IMR-90 (cell line): ENCODE measurements at regions not wholly inside any gene's neighbourhood (a gene's known extent, or its start where the extent isn't known, plus 50 kb on each side); places are given as distances from the start of the nearest gene placed in this dataset.

Source experiments
- ATAC-seq: fragments of 200-7000 bp; cut with Tn5 transposase; 2 replicates; pipeline ENCODE4 v1.9.1; 2020; ENCODE audit warnings: low read depth, mild to moderate bottlenecking, moderate library complexity
- BruUV-seq: library from RNA; stranded (reverse); fragments of 400-500 nt; replicated peaks from 2 replicates; lab custom pipeline; 2021; lab: Mats Ljungman, UMichigan
- CTCF ChIA-PET: fragments of 300-600 bp; formaldehyde crosslinking; extraction: SDS; loops from one replicate; lab custom pipeline; 2021; ENCODE audit warnings: antibody characterized with exemption; lab: Yijun Ruan, JAX
- POLR2A ChIA-PET: fragments of 300-600 bp; sonication (Branson Sonifier 250); formaldehyde crosslinking; loops from one replicate; lab custom pipeline; 2022; ENCODE audit warnings: antibody characterized with exemption; ENCODE audit not compliant: unreplicated experiment; lab: Charles Lee
- DNase-seq: peaks from one replicate; pipeline ENCODE4 v3.0.0; 2013
- H2AFZ ChIP-seq: replicated peaks from 2 replicates; pipeline ENCODE3; 2013; ENCODE audit warnings: low read length, mild to moderate bottlenecking; ENCODE audit not compliant: poor library complexity
- H2AK5ac ChIP-seq: 2 replicates; pipeline ENCODE4 v1.6.1; 2013; ENCODE audit warnings: low read depth, low read length, inconsistent platforms
- H2AK9ac ChIP-seq: replicated peaks from 2 replicates; pipeline ENCODE3; 2013; ENCODE audit warnings: mild to moderate bottlenecking, low read depth, low read length, moderate library complexity; ENCODE audit not compliant: poor library complexity
- H2BK120ac ChIP-seq: 2 replicates; pipeline ENCODE4 v1.6.1; 2013; ENCODE audit warnings: low read depth, low read length, inconsistent platforms
- H2BK15ac ChIP-seq: 3 replicates; pipeline ENCODE4 v1.6.1; 2013; ENCODE audit warnings: low read depth, low read length, inconsistent platforms
- H2BK20ac ChIP-seq: 2 replicates; pipeline ENCODE4 v1.6.1; 2013; ENCODE audit warnings: low read depth, mild to moderate bottlenecking, inconsistent platforms, low read length, moderate library complexity
- H2BK5ac ChIP-seq: 2 replicates; pipeline ENCODE4 v1.6.1; 2013; ENCODE audit warnings: mild to moderate bottlenecking, low read depth, low read length, inconsistent platforms; ENCODE audit not compliant: poor library complexity, severe bottlenecking
- H3K14ac ChIP-seq: replicated peaks from 2 replicates; pipeline ENCODE4 v1.6.1; 2013; ENCODE audit warnings: low read depth, low read length, inconsistent platforms
- H3K18ac ChIP-seq: 2 replicates; pipeline ENCODE4 v1.6.1; 2013; ENCODE audit warnings: low read depth, low read length, control low read depth
- H3K23ac ChIP-seq: 2 replicates; pipeline ENCODE4 v1.6.1; 2013; ENCODE audit warnings: low read depth, low read length, inconsistent platforms
- H3K27ac ChIP-seq: 2 replicates; pipeline ENCODE4 v1.5.1; 2013; ENCODE audit warnings: mild to moderate bottlenecking, control low read depth, low read length; ENCODE audit not compliant: insufficient read depth
- H3K27me3 ChIP-seq: 2 replicates; pipeline ENCODE4 v1.6.1; 2013; ENCODE audit warnings: low read length; ENCODE audit not compliant: control insufficient read depth, insufficient read depth
- H3K36me3 ChIP-seq: 2 replicates; pipeline ENCODE4 v1.6.1; 2013; ENCODE audit warnings: low read length, mixed read lengths; ENCODE audit not compliant: control insufficient read depth, insufficient read depth
- H3K4ac ChIP-seq: 2 replicates; pipeline ENCODE4 v1.6.1; 2013; ENCODE audit warnings: low read depth, low read length, inconsistent platforms
- H3K4me1 ChIP-seq: 2 replicates; pipeline ENCODE4 v1.6.1; 2013; ENCODE audit warnings: low read length, mixed read lengths; ENCODE audit not compliant: control insufficient read depth, insufficient read depth
- H3K4me2 ChIP-seq: 2 replicates; pipeline ENCODE4 v1.6.1; 2013; ENCODE audit warnings: low read depth, mild to moderate bottlenecking, control low read depth, low read length, moderate library complexity
- H3K4me3 ChIP-seq: 2 replicates; pipeline ENCODE4 v1.5.1; 2013; ENCODE audit warnings: low read depth, mild to moderate bottlenecking, control low read depth, low read length, moderate library complexity; ENCODE audit not compliant: insufficient read depth
- H3K56ac ChIP-seq: 2 replicates; pipeline ENCODE4 v1.6.1; 2013; ENCODE audit warnings: low read length, inconsistent platforms; ENCODE audit not compliant: insufficient read depth; ENCODE audit errors: extremely low read depth
- H3K79me1 ChIP-seq, 2 experiments: 2 replicates each; pipeline ENCODE4 v1.6.1; 2013; ENCODE audit warnings: low read length in 2 of 2, inconsistent platforms in 1 of 2, low read depth in 1 of 2
- H3K9ac ChIP-seq: 2 replicates; pipeline ENCODE4 v1.6.1; 2013; ENCODE audit warnings: low read depth, low read length, control low read depth
- H3K9me1 ChIP-seq: 2 replicates; pipeline ENCODE4 v1.6.1; 2013; ENCODE audit warnings: low read length, inconsistent platforms; ENCODE audit not compliant: insufficient read depth
- H3K9me3 ChIP-seq: 2 replicates; pipeline ENCODE4 v1.6.1; 2013; ENCODE audit warnings: low read length; ENCODE audit not compliant: control insufficient read depth, insufficient read depth
- H4K20me1 ChIP-seq: 2 replicates; pipeline ENCODE4 v1.6.1; 2013; ENCODE audit warnings: low read length, inconsistent platforms; ENCODE audit not compliant: insufficient read depth
- H4K5ac ChIP-seq: 2 replicates; pipeline ENCODE4 v1.6.1; 2013; ENCODE audit warnings: mild to moderate bottlenecking, low read depth, low read length, control low read depth
- H4K8ac ChIP-seq, 2 experiments: 2 replicates each; pipeline ENCODE4 v1.6.1; 2013; ENCODE audit warnings: low read depth in 2 of 2, low read length in 2 of 2, control low read depth in 1 of 2, inconsistent platforms in 1 of 2
- H4K91ac ChIP-seq: 2 replicates; pipeline ENCODE4 v1.6.1; 2013; ENCODE audit warnings: low read depth, low read length, inconsistent platforms; ENCODE audit not compliant: insufficient read depth
- CHD1 ChIP-seq: IDR thresholded peaks from 2 replicates; pipeline ENCODE4 v1.6.1; 2012; ENCODE audit warnings: low read depth, low read length, improper control_type of control experiment
- FOS ChIP-seq: fragments of 150-350 bp; IDR thresholded peaks from 2 replicates; pipeline ENCODE4 v1.6.1; 2016; ENCODE audit warnings: low read depth, low read length
- RCOR1 ChIP-seq: IDR thresholded peaks from 2 replicates; pipeline ENCODE4 v1.6.1; 2012; ENCODE audit warnings: mild to moderate bottlenecking, low read length, improper control_type of control experiment; ENCODE audit not compliant: insufficient replicate concordance
- WGBS, 2 experiments: methylation state at CpG; one replicate each; pipeline versions ENCODE4 v1.1.5 to v1.1.7; 2013; ENCODE audit warnings: missing lambda C conversion rate in 2 of 2; ENCODE audit not compliant: insufficient read length in 1 of 2; ENCODE audit errors: extremely low coverage in 2 of 2; 5-methylcytosine and 5-hydroxymethylcytosine counted together
- dilution Hi-C: fragments of 300-500 bp; cut with HindIII; formaldehyde crosslinking; loops from one replicate; pipeline ENCODE4 v1.14.3; 2018; ENCODE audit warnings: low sequenced_read_pairs; ENCODE audit not compliant: unreplicated experiment
- in situ Hi-C: fragments of 300-500 bp; cut with MboI; formaldehyde crosslinking; loops from 3 replicates; pipeline ENCODE4 v1.14.3; 2019; ENCODE audit warnings: low sequenced_read_pairs, inconsistent platforms, mixed read lengths
- intact Hi-C: fragments of 100-400 bp; cut with micrococcal nuclease; formaldehyde crosslinking; loops from 2 replicates; pipeline ENCODE4 v1.10.0; 2022

DNA sequence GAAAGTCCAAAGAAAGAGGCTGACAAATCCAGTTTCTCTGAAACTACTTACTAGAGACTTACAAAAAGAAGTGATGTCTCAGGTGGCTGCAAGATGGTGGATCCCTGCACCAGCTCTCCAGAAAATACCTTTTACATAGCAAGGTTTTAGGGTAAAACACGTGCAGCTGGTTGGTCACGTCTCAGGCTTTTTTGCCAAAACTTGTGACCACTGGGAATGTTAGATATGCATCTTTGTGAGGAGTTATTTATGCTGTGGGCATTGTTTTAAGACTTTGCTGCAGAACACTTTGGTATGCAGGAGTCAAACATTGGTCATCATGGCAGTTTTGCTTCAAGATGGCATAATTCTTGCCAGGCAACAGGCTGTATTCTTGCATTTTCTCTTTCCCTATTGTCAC, 1352.8 kb downstream of the REEP3 start:
- ATAC-seq (no peak), DNase-seq (no peak)
- no peak overlapping the region for H4K5ac ChIP-seq
- H4K8ac ChIP-seq = no peak overlapping the region
- no peaks in the 10 kb centered on the region for H3K36me3 ChIP-seq
- no peak overlapping the region for H3K23ac ChIP-seq
- H3K9me3 ChIP-seq = no peaks in the 10 kb centered on the region
- intact Hi-C loops (no loop called here), dilution Hi-C loops (no loop called here), in situ Hi-C loops (no loop called here)
- H2AK9ac ChIP-seq = no peak overlapping the region
- H3K4me3 ChIP-seq = no peak overlapping the region
- no peak overlapping the region for H3K9ac ChIP-seq
- H3K4me1 ChIP-seq = no peaks in the 10 kb centered on the region
- H3K18ac ChIP-seq = no peak overlapping the region
- no peak overlapping the region for H3K27ac ChIP-seq
- H3K9me1 ChIP-seq = no peaks in the 10 kb centered on the region
- POLR2A ChIA-PET = no interaction called here
- no peaks in the 10 kb centered on the region for H4K20me1 ChIP-seq
- H2BK15ac ChIP-seq = no peak overlapping the region
- TF ChIP-seq FOS (no peak), CHD1 (no peak), RCOR1 (no peak)
- no peak overlapping the region for H3K56ac ChIP-seq
- H2BK120ac ChIP-seq = no peak overlapping the region
- BruUV-seq = no TSS peak
- H2AK5ac ChIP-seq = no peak overlapping the region
- no peaks in the 10 kb centered on the region for H3K27me3 ChIP-seq
- no peak overlapping the region for H3K4ac ChIP-seq
- no peak overlapping the region for H3K4me2 ChIP-seq
- H2AFZ ChIP-seq = no peak overlapping the region
- WGBS, 2 experiments = no CpG with 5 or more reads among the region's 2 CpGs
- no peak overlapping the region for H4K91ac ChIP-seq
- no peak overlapping the region for H3K14ac ChIP-seq
- no peaks in the 10 kb centered on the region for H3K79me1 ChIP-seq
- no peak overlapping the region for H2BK5ac ChIP-seq
- no peak overlapping the region for H2BK20ac ChIP-seq
- CTCF ChIA-PET = no interaction called here
